ENCODE measurements at regions not wholly inside any gene's neighbourhood (a gene's known extent, or its start where the extent isn't known, plus 50 kb on each side); places are given as distances from the start of the nearest gene placed in this dataset.

DNA sequence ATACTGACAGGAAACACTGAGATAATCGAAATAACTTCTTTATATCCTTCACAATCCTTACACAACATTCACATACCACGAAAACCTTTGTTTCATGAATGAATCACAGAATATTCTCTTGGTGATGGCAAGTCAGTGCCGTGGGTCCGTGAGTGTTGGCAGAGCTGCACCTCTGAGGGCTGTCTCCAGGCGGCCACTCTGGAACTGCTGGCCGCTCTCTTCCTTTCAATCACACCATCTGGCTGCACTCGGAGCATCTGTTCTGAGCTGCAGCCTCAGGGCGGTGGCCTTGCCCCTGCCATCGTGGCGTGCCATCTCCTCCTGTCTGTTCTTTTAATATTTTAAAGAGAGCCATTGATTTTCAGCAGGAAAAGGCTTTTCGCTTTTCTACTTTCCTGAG lies 129.4 kb upstream of the AFDN start:
- Histone ChIP-seq H3K36me3 (ENCODE audit: low read depth, missing control alignments) (no peaks in the 10 kb centered on the region), H3K27ac (no peak overlapping the region), H3K4me1 (peaks cover 16% of the 10 kb centered on the region), H3K27me3 (no peaks in the 10 kb centered on the region), H3K4me3 (no peak overlapping the region), H3K9me3 (no peaks in the 10 kb centered on the region)
- TF ChIP-seq POLR2A (IDR thresholded peaks at IDR 0.05) (no peak), CTCF (IDR thresholded peaks at IDR 0.05) (no peak)
- 81 to 83% methylated on average over 11 of the region's 11 CpGs for WGBS, 2 donors
- intact Hi-C loops (cut with DNase I; ENCODE audit: low total_unique reads) = no loop called here
- DNase-seq = no peak

GRCh38 chr6:167698540-167698939 lies 128.2 kb upstream of the AFDN start:
- no peak for TF ChIP-seq CTCF (IDR thresholded peaks at IDR 0.05)
- TF ChIP-seq POLR2A (IDR thresholded peaks at IDR 0.05) = no peak
- peak overlapping the region in 1 of 2 donors; percentile 87 for H3K27ac ChIP-seq
- no peaks in the 10 kb centered on the region for H3K36me3 ChIP-seq (ENCODE audit: low read depth, missing control alignments)
- DNase-seq = no peak
- whole genome bisulfite sequencing, 2 donors = 94 to 100% methylated on average over 1 to 12 of the region's 12 CpGs
- no peaks in the 10 kb centered on the region for H3K9me3 ChIP-seq
- H3K4me3 ChIP-seq = no peak overlapping the region
- H3K4me1 ChIP-seq = peaks cover 16% of the 10 kb centered on the region
- H3K27me3 ChIP-seq = no peaks in the 10 kb centered on the region
- intact Hi-C loops (cut with DNase I; ENCODE audit: low total_unique reads) = no loop called here

DNA sequence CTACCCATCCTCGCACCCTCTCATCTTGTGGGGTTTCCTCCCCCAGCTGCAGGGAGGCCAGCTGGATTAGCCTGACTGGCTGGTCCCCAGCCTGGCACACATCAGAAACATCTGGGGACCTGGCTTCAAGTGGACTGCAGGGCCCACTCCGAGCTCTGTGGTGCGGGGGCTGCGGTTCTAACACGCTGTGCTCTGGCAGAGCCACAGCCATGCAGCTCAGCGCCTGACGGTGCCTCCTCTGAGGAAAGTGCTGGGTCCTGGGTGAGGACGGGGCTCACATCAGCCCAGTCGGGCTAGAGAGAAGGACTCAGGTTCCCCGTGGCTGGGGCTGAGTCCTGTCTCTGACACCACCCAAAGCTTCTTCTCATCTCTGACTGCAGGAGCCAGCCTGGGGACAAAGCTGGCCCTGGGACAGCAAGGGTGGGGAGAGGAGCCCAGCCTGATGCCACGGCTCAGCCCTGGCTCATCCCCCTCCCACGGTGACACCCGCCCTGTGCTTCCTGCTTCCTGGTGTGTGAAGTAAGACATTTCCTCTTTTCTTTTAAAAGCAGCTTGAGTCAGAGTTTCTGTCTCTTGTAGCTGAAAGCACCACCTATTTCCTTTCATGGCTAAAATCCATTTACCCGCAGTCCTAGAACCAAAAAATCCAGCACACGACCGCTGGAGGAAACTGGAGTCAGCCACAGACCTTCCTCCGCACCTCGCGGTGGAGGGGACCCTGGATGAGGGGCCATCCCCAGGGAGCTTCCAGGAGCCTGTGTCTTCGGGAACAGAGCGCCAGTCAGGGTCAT lies 127.4 kb upstream of the AFDN start:
- intact Hi-C loops (cut with DNase I; ENCODE audit: low total_unique reads) = no loop called here

GRCh38 chr6:167700199-167700598 lies 126.5 kb upstream of the AFDN start:
- Histone ChIP-seq H3K27me3 (no peaks in the 10 kb centered on the region), H3K9me3 (no peaks in the 10 kb centered on the region), H3K36me3 (ENCODE audit: low read depth, missing control alignments) (no peaks in the 10 kb centered on the region), H3K4me3 (no peak overlapping the region), H3K4me1 (peaks cover 16% of the 10 kb centered on the region), H3K27ac (peak overlapping the region; percentile 47 to 87)
- no peak for DNase-seq
- intact Hi-C loops (cut with DNase I; ENCODE audit: low total_unique reads) = no loop called here
- WGBS, 2 donors = 78 to 85% methylated on average over 8 of the region's 8 CpGs
- TF ChIP-seq CTCF (IDR thresholded peaks at IDR 0.05) (no peak), POLR2A (IDR thresholded peaks at IDR 0.05) (no peak)

More for the DNA sequence above, 127.4 kb upstream of the AFDN start:
- peak; percentile 60 for DNase-seq
- Histone ChIP-seq H3K27me3 (no peaks in the 10 kb centered on the region), H3K9me3 (no peaks in the 10 kb centered on the region), H3K27ac (peak overlapping the region; percentile 47 to 87), H3K36me3 (ENCODE audit: low read depth, missing control alignments) (no peaks in the 10 kb centered on the region), H3K4me1 (peaks cover 16% of the 10 kb centered on the region), H3K4me3 (no peak overlapping the region)
- WGBS, 2 donors = 31 to 36% methylated on average over 21 of the region's 21 CpGs
- TF ChIP-seq CTCF (IDR thresholded peaks at IDR 0.05) (no peak), POLR2A (IDR thresholded peaks at IDR 0.05) (no peak)

GRCh38 chr6:167701010-167701409 lies 125.7 kb upstream of the AFDN start:
- no peak for DNase-seq
- peaks cover 16% of the 10 kb centered on the region for H3K4me1 ChIP-seq
- intact Hi-C loops (cut with DNase I; ENCODE audit: low total_unique reads) = no loop called here
- no peaks in the 10 kb centered on the region for H3K27me3 ChIP-seq
- H3K9me3 ChIP-seq = no peaks in the 10 kb centered on the region
- H3K4me3 ChIP-seq = no peak overlapping the region
- H3K27ac ChIP-seq = no peak overlapping the region
- H3K36me3 ChIP-seq (ENCODE audit: low read depth, missing control alignments) = no peaks in the 10 kb centered on the region
- 90 to 94% methylated on average over 12 of the region's 12 CpGs for WGBS, 2 donors
- TF ChIP-seq POLR2A (IDR thresholded peaks at IDR 0.05) (no peak), CTCF (IDR thresholded peaks at IDR 0.05) (no peak)
